ENCODE measurements at regions not wholly inside any gene's neighbourhood (a gene's known extent, or its start where the extent isn't known, plus 50 kb on each side); places are given as distances from the start of the nearest gene placed in this dataset.
"Not testable (repeated sequence)": the region's sequence is repeated elsewhere in the genome, so short reads cannot be mapped to it uniquely, and the experiment has no call there.

GRCh38 chr21:13907385-13907784, 297.8 kb downstream of the POTED start:
- DNase-seq (ENCODE audit: low read depth in 1 of 2, low spot score in 1 of 2); FAIRE-seq; CTCF ChIA-PET; H3K4me1 ChIP-seq; H3K27ac ChIP-seq; H3K4me3 ChIP-seq; ATAC-seq; H3K9me3 ChIP-seq; H3K4me2 ChIP-seq; POLR2A ChIA-PET: not testable (repeated sequence)
- WGBS (ENCODE audit: missing lambda C conversion rate), result no CpG with 5 or more reads among the region's 10 CpGs

- ATAC-seq (peak in 1 of 2 experiments; percentile 71; a peak in 2 of 6 replicates), DNase-seq (ENCODE audit: low read depth in 1 of 2, low spot score in 1 of 2) (peak; percentile 7 to 61)
- FAIRE-seq, CTCF ChIA-PET, H3K9me3 ChIP-seq, H3K4me3 ChIP-seq, POLR2A ChIA-PET, H3K4me1 ChIP-seq: not testable (repeated sequence)
- 19% methylated on average over 4 of the region's 4 CpGs for whole genome bisulfite sequencing (ENCODE audit: missing lambda C conversion rate)
- peak overlapping the region; percentile 57; the same call in 1 of the 3 replicates for H3K4me2 ChIP-seq
- H3K27ac ChIP-seq, result peak overlapping the region in 1 of 2 experiments; percentile 40; a peak in 2 of 6 replicates
These were observed 287.1 kb downstream of the POTED start for GRCh38 chr21:13896596-13897247.

- DNase-seq (ENCODE audit: low read depth in 1 of 2, low spot score in 1 of 2); ATAC-seq; POLR2A ChIA-PET; H3K27ac ChIP-seq; H3K4me1 ChIP-seq; FAIRE-seq; H3K4me2 ChIP-seq; H3K4me3 ChIP-seq; CTCF ChIA-PET; H3K9me3 ChIP-seq: not testable (repeated sequence)
- 21% methylated on average over 2 of the region's 2 CpGs for WGBS (ENCODE audit: missing lambda C conversion rate)
These were observed 284.0 kb downstream of the POTED start for GRCh38 chr21:13893617-13894016.

- POLR2A ChIA-PET, result not testable (repeated sequence)
- 25% methylated on average over 4 of the region's 4 CpGs for WGBS (ENCODE audit: missing lambda C conversion rate)
These were observed 283.4 kb downstream of the POTED start for GRCh38 chr21:13893025-13893424.

GRCh38 chr21:13892146-13892751, 282.7 kb downstream of the POTED start:
- H3K27ac ChIP-seq; ATAC-seq; POLR2A ChIA-PET; FAIRE-seq; DNase-seq (ENCODE audit: low read depth in 1 of 2, low spot score in 1 of 2); CTCF ChIA-PET; H3K4me2 ChIP-seq; H3K9me3 ChIP-seq; H3K4me3 ChIP-seq; H3K4me1 ChIP-seq: not testable (repeated sequence)
- 47% methylated on average over 4 of the region's 4 CpGs for WGBS (ENCODE audit: missing lambda C conversion rate)

More at GRCh38 chr21:13893025-13893424, 283.4 kb downstream of the POTED start:
- FAIRE-seq; H3K9me3 ChIP-seq; H3K4me3 ChIP-seq; ATAC-seq; H3K4me2 ChIP-seq; H3K4me1 ChIP-seq; CTCF ChIA-PET; H3K27ac ChIP-seq; DNase-seq (ENCODE audit: low read depth in 1 of 2, low spot score in 1 of 2): not testable (repeated sequence)

- FAIRE-seq; H3K4me3 ChIP-seq; H3K4me2 ChIP-seq; ATAC-seq; CTCF ChIA-PET; H3K27ac ChIP-seq; H3K4me1 ChIP-seq; POLR2A ChIA-PET; DNase-seq (ENCODE audit: low read depth in 1 of 2, low spot score in 1 of 2); H3K9me3 ChIP-seq: not testable (repeated sequence)
- 22% methylated on average over 7 of the region's 7 CpGs for WGBS (ENCODE audit: missing lambda C conversion rate)
These were observed 279.6 kb downstream of the POTED start for GRCh38 chr21:13889176-13889575.

- H3K4me1 ChIP-seq; DNase-seq (ENCODE audit: low read depth in 1 of 2, low spot score in 1 of 2); FAIRE-seq; CTCF ChIA-PET; H3K4me3 ChIP-seq; ATAC-seq; H3K9me3 ChIP-seq; H3K27ac ChIP-seq; POLR2A ChIA-PET; H3K4me2 ChIP-seq: not testable (repeated sequence)
- 14% methylated on average over 2 of the region's 2 CpGs for WGBS (ENCODE audit: missing lambda C conversion rate)
These were observed 274.2 kb downstream of the POTED start for GRCh38 chr21:13883641-13884395.

GRCh38 chr21:13877503-13877902, 267.9 kb downstream of the POTED start:
- H3K27ac ChIP-seq; H3K4me3 ChIP-seq; FAIRE-seq; H3K9me3 ChIP-seq; ATAC-seq; DNase-seq (ENCODE audit: low read depth in 1 of 2, low spot score in 1 of 2); CTCF ChIA-PET; H3K4me1 ChIP-seq; POLR2A ChIA-PET: not testable (repeated sequence)
- peak overlapping the region; percentile 38; the same call in 2 of the 3 replicates for H3K4me2 ChIP-seq
- 54% methylated on average over 4 of the region's 4 CpGs for WGBS (ENCODE audit: missing lambda C conversion rate)

GRCh38 chr21:13876999-13877398, 267.4 kb downstream of the POTED start:
- H3K27ac ChIP-seq, H3K9me3 ChIP-seq, FAIRE-seq, CTCF ChIA-PET, POLR2A ChIA-PET, H3K4me1 ChIP-seq, H3K4me3 ChIP-seq: not testable (repeated sequence)
- ATAC-seq (peak in 1 of 2 experiments; percentile 66; a peak in 2 of 6 replicates), DNase-seq (ENCODE audit: low read depth in 1 of 2, low spot score in 1 of 2) (peak in 1 of 2 experiments; percentile 72)
- peak overlapping the region; percentile 38; the same call in 2 of the 3 replicates for H3K4me2 ChIP-seq

GRCh38 chr21:13874001-13874400, 264.4 kb downstream of the POTED start:
- H3K4me3 ChIP-seq; ATAC-seq; H3K4me2 ChIP-seq; CTCF ChIA-PET; H3K27ac ChIP-seq; H3K4me1 ChIP-seq; FAIRE-seq; DNase-seq (ENCODE audit: low read depth in 1 of 2, low spot score in 1 of 2); H3K9me3 ChIP-seq; POLR2A ChIA-PET: not testable (repeated sequence)
- 15% methylated on average over 3 of the region's 3 CpGs for WGBS (ENCODE audit: missing lambda C conversion rate)
